Inflammatory macrophage treated with lipopolysaccharide for 4 hours (primary cell): ENCODE measurements at regions not wholly inside any gene's neighbourhood (a gene's known extent, or its start where the extent isn't known, plus 50 kb on each side); places are given as distances from the start of the nearest gene placed in this dataset.

Experiments
- DNase-seq: peaks from one replicate; pipeline ENCODE4 v3.0.0-alpha.2; 2020

DNA sequence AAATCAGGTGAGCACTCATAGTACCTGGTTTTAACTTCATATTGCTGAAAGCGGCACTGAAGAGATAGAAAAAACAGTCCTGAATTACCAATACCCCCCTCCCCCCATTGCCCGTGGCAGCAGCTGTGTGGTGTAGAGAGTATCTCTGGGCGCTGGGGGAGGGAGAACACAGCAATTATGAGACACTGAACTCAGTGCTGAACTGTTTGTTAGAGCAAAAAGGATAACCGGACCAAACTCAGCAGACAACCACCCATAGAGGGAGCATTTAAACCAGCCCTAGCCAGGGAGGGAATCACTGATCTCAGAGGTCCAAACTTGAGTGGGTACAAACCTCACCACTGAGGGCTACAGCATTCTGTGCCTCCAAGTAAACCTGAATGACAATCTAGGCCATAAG, 457.4 kb upstream of the TEX13C start:
- DNase-seq, result no peak

- no peak for DNase-seq
Observed at GRCh38 chrX:124863303-124863702, 456.4 kb upstream of the TEX13C start.

DNA sequence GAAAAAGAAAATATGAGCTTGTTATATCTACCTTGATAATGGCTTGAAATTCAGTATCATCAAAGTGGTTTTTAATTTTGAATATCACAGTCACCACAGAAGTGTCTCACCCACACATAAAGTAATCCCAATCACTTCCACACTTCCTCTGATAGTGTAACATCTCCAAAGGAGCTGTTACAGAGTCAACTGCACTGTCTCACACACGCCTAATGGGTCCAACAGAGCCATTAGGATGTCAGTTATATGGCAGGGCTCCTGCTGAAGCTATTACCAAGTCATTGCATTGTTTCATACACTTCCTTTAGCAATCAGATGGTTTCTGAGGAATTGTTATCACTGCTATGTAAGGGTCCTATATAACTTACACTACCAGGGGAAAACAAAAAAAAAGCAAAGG, 432.1 kb upstream of the TEX13C start:
- no peak for DNase-seq

GRCh38 chrX:124895947-124896346, 423.7 kb upstream of the TEX13C start:
- no peak for DNase-seq

GRCh38 chrX:124902953-124903352, 416.7 kb upstream of the TEX13C start:
- DNase-seq, result no peak

DNA sequence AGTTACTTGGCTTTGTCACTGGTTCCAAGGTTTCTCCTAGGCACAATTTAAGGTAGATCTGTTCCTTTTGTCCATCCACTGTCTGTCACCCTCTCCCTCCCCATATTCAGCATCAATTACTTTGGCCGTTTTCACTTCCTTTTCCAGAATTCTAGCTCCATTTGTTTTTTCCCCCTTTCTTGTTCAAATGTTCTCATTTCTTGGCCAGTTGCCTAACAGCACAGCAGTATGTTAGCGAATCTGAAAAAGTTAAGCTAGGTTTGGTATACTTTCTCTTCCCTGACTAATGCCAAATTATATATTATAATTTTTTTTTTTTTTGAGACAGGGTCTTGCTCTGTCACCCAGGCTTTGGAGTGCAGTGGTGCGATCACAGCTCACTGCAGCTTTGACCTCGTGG, 409.1 kb upstream of the TEX13C start:
- no peak for DNase-seq

DNA sequence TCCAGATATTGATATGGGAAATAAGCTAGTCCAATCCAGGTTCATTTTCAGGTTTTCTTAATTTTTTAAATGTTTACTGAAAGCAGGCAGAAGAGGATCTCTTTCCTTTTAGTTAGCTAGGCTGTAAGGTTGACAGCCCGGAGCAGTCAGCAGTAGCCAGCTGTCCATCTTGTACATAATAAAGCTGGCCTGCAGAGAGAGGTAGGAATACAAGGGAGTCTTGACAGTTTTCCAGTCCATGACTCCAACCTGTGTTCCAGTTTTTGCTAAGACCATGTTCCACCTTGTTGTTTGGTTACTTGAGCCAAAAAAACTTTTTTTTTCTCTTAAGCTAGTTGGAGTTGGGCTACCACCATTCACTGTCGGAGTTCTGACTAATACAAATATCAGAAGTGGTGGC, 402.7 kb upstream of the TEX13C start:
- no peak for DNase-seq

GRCh38 chrX:124925681-124926080, 394.0 kb upstream of the TEX13C start:
- DNase-seq, result no peak

- no peak for DNase-seq
Observed at GRCh38 chrX:124931241-124931640, 388.4 kb upstream of the TEX13C start.

- DNase-seq, result no peak
Observed at GRCh38 chrX:124931958-124932357, 387.7 kb upstream of the TEX13C start.

DNA sequence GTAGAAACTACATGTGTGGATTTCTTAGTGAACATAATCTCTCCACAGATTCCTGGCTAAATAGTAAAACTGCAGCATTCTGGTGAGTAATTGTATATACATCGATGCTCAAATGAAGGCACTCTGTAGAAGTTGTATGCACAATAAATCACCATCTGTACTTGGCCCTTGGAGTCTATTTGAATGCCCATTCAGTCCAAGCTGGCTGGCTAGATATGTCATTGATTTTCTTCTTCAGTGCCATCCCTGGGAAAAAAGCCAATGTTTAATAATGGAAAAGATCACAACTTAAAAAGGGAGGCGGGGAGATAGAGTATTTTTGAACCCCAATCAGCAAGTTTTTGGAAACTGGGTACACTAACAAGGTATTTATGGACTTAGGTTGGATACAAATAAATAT, 381.0 kb upstream of the TEX13C start:
- DNase-seq, result no peak

DNA sequence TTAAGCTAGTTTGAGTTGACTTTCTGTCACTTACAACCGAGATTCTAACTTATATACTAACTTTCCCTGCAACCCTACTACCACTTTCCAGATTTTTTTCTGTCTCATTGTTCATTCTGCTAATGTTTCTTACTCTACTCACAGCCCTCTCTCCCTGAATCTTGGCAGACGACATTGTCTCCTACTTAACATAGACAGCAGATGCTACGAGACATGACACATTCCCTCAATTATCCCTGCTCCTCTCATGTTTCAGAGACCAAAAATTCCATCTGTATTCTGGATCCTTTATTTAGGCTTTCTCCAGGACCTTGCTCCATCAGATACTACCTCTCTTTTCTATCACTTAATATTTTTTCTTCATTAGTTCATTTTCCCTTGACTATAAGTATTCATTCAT, 379.1 kb upstream of the TEX13C start:
- no peak for DNase-seq

- DNase-seq, result no peak
Observed at GRCh38 chrX:124954402-124954801, 365.3 kb upstream of the TEX13C start.

DNA sequence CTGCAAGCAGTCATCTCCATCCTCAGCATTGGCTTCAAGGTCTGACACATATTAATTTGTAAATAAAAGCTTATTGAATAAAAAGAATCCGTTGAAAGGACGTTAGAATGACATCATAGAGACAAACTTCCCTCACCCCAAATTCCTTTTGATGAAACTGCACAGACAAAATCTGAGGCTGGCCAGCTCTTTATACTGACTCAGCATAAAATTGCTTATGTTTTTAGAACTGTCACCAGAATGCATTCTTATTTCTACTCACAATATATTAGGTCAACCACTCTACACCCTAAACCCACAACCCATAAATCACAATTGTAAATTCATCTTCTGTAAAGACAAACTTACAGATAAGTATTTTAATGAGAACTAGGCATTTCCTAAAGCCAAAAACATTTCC, 359.2 kb upstream of the TEX13C start:
- DNase-seq, result no peak

DNA sequence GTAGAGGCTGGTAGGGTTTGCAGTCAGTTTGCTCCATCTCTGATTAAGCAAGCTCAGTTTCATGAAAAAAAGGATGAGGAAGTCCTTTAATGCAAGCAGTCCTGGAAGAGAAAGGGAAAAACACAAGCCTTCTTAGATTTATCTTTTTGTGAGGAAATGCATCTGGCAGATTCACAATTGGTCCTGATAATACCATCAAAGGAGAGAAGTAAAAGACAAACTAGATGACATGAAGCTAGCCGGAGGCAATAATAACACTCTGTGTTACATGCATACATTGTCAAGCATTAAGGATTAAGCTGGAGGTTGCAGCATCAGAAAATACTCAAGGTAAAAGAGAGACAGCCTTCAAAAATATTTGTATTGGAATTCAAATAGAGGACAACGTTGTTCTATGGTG, 356.0 kb upstream of the TEX13C start, which contains the start of gene TENM1:
Gene TENM1 (minus strand): TSS at position 101 of the 400 bp plus-strand sequence.
- DNase-seq, result no peak

- DNase-seq, result no peak
Observed at GRCh38 chrX:124975456-124975855, 344.2 kb upstream of the TEX13C start.

GRCh38 chrX:124981420-124981819, 338.3 kb upstream of the TEX13C start:
- DNase-seq, result no peak

GRCh38 chrX:124984140-124984813, 335.4 kb upstream of the TEX13C start:
- DNase-seq, result no peak

GRCh38 chrX:124986284-124986683, 333.4 kb upstream of the TEX13C start:
- no peak for DNase-seq

DNA sequence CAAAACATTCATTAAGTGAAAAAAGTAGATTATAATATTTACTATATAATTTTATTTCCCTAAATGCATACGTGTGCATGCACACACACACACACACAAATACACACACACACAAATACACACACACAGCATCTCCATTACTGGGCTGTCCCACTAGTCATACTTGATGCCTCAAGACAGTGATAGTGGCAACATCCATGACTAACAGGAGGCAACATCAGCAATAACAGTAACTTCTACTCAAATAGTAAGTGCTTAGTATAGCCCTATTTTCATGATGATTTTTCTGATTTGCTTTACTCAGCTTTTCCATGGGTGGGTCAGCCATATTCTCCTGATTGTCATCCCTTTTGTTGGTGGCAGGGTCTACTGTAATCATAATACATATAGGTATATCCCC, 325.9 kb upstream of the TEX13C start:
- DNase-seq, result no peak

- no peak for DNase-seq
Observed at GRCh38 chrX:124994404-124994803, 325.3 kb upstream of the TEX13C start.

DNA sequence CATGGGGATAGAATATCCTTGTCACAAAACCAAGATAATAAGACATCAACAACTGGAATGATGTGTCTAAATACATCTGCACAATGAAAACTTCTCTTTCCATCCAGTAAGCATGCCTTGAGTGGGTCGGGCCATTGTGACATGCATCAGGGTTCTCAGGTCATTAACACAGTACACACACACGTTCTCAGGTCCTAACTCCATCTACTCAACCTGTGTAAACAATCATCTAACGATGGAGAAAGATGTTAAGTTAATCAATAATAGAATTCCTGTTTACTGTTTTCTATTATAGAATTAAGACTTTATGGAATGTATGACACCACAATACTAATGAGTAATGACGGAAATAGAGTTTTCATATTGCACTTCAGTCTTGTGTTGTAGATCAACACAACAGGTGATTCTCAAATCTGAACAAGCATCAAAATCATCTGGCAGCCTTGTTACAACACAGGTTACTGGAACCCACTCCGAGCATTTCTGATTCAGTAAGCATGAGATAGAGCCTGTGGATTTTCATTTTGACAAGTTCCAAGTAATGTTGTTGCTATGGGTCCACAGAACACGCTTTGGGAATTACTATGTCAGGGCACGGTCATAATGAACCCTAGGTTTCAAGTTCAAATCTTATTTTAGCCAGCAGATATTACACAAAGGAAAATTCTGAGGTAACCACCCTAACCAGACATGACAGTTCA, 315.8 kb upstream of the TEX13C start:
- DNase-seq, result no peak

DNA sequence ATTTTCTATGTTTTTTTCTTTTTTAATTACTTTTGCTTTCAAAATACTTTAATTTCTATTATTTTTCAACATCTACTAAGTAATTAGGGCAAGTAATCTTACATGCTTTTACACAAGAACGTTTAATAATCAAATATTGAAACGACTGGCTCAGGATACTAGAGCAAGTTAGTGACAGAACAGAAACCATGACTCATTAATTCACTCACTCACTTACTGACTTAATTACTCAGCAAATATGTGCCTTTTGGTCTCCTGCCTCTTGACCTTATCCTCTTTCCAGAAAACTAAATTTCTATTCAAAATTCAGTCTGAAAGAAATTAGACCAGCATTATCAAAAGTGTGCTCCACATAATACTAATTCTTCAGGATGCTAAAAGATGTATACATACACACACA, 314.9 kb upstream of the TEX13C start:
- DNase-seq, result no peak

DNA sequence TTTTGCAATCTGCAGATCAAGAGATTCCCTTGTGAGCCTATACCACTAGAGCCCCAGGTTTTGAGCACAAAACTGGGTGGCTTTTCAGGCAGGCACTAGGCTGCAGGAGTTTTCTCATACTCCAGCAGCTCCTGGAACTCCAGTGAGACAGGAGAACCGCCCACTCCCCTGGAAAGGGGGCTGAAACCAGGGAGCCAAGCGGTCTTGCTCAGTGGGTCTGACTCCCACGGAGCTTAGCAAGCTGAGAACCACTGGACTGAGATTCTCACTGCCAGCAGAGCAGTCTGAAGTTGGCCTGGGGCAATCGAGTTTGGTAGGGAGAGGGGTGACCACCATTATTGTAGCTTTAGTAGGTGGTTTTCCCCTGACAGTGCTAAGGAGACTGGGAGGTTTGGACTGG, 313.8 kb upstream of the TEX13C start:
- no peak for DNase-seq

- no peak for DNase-seq
Observed at GRCh38 chrX:125006704-125007103, 313.0 kb upstream of the TEX13C start.
